Activated CD4-positive, CD25-positive, alpha-beta regulatory T cell (primary cell): ENCODE measurements at regions not wholly inside any gene's neighbourhood (a gene's known extent, or its start where the extent isn't known, plus 50 kb on each side); places are given as distances from the start of the nearest gene placed in this dataset.

ENCODE experiments used
- DNase-seq, 4 experiments: peaks; one replicate each; lab custom pipeline; 2025; lab: John Stamatoyannopoulos, UW

GRCh38 chr22:47674600-47674999 lies 912.1 kb downstream of the TBC1D22A start:
- DNase-seq, result no peak

DNA sequence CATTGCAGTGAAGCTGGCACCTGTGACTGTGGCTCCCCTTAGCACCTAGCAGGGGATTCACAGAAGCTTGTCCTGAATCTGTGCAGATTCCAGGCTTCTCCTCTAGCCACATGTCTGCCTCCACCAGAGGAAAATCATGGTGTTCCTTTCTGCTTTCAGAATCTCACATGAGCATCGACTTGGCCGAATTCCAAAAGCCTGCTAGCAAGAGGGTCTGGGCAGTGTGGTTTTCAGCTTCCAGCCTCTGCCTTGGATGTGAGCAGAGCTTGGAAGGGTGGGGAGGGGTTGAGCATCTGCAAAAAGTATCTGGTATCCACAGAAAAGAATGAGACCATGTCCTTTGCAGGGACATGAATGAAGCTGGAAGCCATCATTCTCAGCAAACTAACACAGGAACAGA lies 911.1 kb downstream of the TBC1D22A start:
- no peak for DNase-seq

- DNase-seq, result no peak
These were observed 910.1 kb downstream of the TBC1D22A start for GRCh38 chr22:47672526-47672925.

DNA sequence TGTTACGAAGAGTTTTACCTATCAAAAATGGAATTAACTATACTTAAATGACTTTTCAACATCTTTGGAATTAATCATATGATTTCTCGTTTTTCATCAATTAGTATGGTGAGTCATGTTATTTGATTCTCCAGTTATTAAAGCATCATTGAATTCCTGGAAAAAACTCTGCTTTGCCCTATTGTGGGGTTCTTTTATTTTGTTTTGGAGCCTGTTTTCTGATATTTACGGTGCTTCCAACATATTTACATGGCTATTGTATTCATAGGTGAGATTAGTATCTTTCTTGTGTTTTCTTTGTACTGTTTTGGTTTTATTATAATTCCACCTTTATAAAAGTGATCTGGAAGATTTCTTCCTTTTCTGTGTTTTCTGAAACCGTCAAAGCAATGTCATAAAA lies 902.7 kb downstream of the TBC1D22A start:
- no peak for DNase-seq

- no peak for DNase-seq
These were observed 901.5 kb downstream of the TBC1D22A start for GRCh38 chr22:47663615-47664605.

- DNase-seq, result no peak
These were observed 897.2 kb downstream of the TBC1D22A start for GRCh38 chr22:47659467-47660223.

- no peak for DNase-seq
These were observed 895.7 kb downstream of the TBC1D22A start for GRCh38 chr22:47658182-47658581.

DNA sequence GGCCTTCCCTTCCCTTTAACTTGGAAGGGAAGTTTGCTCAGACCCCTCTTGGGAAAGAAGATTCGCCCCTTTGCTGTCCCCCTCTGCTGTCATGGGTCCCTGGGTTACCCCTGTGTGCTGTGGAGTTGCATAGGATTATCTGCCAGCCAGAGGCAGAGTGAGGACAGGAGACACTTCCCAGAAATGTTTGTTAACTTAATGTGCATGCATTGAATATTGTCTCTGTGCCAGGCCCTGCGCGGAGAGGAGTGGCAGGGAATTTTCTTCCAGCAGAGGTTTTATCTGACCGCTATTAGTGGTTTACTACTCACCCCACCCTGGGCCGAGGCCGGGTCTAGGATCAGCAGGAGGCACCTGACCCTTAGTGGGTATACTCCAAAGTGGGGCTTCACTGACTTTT lies 894.8 kb downstream of the TBC1D22A start:
- DNase-seq, result no peak

DNA sequence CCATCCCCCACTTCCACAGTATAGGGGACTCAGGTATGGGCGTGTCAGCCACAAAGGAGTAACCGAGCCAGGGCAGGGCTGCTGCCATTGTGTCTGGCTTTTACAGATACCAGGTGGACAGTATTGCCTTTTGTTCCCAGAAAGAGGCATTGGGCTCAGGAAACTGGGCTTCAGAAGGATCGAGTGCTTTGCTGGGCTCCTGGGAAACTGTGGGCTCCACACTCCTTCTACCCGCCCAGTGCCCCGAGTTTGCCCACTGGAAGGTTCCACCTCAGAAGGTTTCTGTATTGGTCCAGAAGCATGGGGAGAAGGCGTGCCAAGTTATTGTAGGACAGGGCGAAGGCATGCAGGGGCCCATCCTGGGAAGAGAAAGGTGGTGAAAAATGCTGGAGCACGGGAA lies 894.4 kb downstream of the TBC1D22A start:
- DNase-seq, result no peak

DNA sequence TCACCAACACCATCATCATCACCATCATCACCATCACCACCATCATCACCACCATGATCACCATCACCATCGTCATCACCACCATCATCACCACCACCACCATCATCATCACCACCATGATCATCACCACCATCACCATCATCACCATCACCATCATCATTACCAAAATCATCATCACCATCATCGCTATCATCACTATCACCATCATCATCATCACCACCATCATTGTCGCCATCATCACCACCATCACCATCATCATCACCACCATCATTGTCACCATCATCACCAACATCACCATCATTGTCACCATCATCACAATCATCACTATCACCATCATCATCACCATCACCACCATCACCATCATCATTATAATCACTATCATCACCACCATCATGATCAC lies 893.5 kb downstream of the TBC1D22A start:
- no peak for DNase-seq

GRCh38 chr22:47654922-47655491 lies 892.6 kb downstream of the TBC1D22A start:
- no peak for DNase-seq

GRCh38 chr22:47653921-47654320 lies 891.5 kb downstream of the TBC1D22A start:
- no peak for DNase-seq

DNA sequence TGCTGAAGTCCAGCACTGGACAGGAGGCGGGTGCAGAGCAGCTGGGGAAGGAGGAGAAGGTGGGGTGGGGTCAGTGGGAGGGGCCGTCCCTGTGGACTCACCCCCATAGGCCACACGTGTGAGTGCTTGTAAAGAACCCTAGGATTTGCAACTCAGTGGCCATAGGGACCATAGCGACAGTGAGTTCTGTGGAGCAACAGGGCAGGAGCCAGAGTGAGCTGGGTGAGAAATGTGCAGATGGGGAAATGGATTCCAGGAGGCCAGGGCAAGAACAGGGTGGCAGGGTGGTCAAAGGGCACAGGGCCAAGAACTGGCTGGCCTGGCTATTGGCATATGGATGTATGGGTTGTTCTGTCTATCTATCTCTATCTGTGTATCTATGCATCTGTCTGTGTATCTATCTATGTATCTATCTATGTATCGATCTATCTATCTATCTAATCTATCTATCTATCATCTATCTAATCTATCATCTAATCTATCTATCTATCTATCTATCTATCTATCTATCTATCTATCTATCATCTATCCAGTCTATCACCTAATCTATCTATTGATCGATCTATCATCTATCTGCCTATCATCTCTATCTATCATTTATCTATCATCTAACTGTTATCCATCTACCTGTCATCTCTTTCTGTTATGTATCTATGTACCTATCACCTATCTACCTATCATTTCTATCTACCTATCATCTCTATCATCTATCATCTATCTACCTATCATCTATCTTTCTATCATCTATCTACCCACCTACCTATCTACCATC lies 889.0 kb downstream of the TBC1D22A start:
- no peak for DNase-seq

DNA sequence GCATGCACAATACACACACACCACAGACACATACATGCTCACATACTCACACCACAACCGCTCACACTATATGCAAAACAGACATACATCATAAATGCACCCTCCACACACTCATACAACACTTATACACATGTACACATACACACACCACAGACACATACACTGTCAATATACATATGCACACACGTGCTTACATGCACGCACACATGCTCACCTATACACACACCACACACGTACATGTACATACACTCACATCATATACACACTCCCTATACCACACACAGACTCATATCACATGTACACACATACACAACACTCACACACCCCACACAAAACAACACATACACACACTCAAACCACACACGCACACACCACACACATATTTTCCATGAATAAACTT lies 885.3 kb downstream of the TBC1D22A start:
- DNase-seq, result no peak

- no peak for DNase-seq
These were observed 884.7 kb downstream of the TBC1D22A start for GRCh38 chr22:47647181-47647580.

DNA sequence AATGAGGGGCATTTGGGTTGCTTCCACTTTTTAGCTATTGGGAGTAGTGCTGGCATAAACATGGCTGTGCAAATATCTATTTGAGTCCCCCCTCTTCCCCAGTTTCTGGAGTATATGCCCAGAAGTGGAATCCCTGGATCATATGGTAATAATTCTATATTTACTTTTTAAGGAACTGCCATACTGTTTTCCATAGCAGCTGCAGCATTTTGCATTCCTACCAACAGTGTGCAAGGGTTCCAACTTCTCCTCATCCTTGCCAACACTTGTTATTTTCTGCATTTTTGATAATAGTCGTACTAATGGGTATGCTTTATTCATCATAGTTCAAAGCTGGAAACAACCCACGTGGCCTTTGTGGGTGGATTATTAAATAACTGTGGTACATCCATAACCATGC lies 883.5 kb downstream of the TBC1D22A start:
- no peak for DNase-seq

DNA sequence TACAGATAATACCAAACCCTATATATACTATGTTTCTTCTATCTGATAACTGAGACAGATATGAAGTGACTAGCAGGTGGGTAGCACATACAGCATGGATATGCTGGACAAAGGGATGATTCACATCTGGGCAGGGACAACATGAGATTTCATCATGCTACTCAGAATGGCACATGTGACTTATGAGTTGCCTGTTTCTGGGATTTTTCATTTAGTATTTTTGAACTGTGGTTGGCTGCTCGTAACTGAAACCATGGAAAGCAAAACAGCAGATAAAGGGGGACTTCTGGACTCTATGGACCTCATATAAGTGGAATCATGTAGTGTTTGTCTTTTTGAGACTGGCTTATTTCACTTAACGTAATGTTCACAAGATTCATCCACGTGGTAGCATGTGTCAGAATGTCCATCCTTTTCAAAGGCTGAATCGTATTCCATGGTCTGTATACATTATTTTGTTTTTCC lies 883.0 kb downstream of the TBC1D22A start:
- DNase-seq, result no peak

GRCh38 chr22:47634347-47634746 lies 871.9 kb downstream of the TBC1D22A start:
- DNase-seq, result no peak

GRCh38 chr22:47633111-47633510 lies 870.7 kb downstream of the TBC1D22A start:
- no peak for DNase-seq

DNA sequence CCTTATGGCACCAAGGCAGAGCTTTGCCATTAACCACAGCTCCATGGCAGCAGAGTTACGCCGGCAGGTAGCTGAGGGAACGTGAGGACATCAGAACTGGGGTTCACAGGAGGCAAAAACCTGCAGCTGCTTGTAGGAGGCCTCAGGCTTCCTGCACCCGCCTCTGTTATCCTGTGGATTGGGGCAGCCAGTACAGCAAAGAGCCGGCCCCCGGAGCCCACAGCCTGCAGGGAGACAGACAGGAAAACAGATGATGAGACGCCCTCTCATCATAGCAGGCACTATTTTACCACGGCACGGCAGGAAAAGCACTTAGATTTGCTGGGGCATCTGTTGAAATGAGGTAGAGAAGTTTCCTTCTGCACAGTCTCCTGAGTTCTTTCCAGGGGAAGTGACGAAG lies 870.3 kb downstream of the TBC1D22A start:
- DNase-seq, result no peak

GRCh38 chr22:47631571-47632102 lies 869.2 kb downstream of the TBC1D22A start:
- DNase-seq, result no peak
